Head of caudate nucleus (tissue), 42 donors: ENCODE measurements at regions not wholly inside any gene's neighbourhood (a gene's known extent, or its start where the extent isn't known, plus 50 kb on each side); places are given as distances from the start of the nearest gene placed in this dataset.

ENCODE experiments used
- DNase-seq, 42 donors: peaks; one replicate each; pipeline versions ENCODE4 v3.0.0 to v3.0.0-alpha.2; 2020 to 2021; ENCODE audit warnings: mixed read lengths in 7 of 42
- intact Hi-C: fragments of 100-400 bp; cut with DNase I; formaldehyde crosslinking; loops from one replicate; pipeline ENCODE4 v1.15.0; 2022

- no peak for DNase-seq
- intact Hi-C loops: no loop called here
These were observed 733.4 kb upstream of the NUDT12 start for GRCh38 chr5:104295991-104296390.

DNA sequence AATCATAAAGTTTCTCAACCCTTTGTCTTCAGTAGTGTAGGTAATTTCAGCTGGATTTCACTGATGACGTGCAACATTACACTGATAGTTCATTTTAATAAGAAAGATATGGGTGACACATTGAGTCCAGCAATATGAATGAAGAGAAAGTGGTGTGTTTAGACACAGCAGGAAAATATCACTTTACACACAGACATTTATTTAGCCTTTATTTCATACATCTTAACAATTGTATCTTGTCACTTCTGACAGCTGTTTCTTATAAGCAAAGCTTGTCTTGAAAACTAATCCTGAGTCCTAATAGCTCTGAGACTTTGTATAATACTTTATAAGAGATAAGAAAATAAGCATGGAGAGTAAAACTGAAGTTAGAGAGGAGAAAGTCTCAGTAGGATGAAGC, 720.5 kb upstream of the NUDT12 start:
- intact Hi-C loops: no loop called here

DNA sequence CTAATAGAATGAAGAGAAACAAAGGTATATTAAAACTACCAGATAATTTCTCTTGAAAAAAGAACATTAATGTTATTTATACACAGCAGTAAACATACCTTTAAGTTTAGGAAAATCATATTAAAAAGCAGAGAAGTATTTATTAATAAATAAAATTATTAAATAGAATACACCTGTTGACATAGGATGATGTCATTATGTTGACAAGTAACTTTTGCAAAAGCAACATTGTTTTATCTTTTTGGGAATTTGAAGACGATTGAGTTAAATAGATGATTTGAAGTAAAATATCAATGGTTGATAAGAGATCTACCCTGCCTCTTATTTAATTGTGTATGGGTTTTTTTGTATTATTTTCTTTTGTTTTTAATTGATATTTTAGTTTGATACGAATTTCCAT, 711.1 kb upstream of the NUDT12 start:
- DNase-seq: no peak
- intact Hi-C loops: no loop called here

More for the DNA sequence above, 720.5 kb upstream of the NUDT12 start:
- DNase-seq: no peak

DNA sequence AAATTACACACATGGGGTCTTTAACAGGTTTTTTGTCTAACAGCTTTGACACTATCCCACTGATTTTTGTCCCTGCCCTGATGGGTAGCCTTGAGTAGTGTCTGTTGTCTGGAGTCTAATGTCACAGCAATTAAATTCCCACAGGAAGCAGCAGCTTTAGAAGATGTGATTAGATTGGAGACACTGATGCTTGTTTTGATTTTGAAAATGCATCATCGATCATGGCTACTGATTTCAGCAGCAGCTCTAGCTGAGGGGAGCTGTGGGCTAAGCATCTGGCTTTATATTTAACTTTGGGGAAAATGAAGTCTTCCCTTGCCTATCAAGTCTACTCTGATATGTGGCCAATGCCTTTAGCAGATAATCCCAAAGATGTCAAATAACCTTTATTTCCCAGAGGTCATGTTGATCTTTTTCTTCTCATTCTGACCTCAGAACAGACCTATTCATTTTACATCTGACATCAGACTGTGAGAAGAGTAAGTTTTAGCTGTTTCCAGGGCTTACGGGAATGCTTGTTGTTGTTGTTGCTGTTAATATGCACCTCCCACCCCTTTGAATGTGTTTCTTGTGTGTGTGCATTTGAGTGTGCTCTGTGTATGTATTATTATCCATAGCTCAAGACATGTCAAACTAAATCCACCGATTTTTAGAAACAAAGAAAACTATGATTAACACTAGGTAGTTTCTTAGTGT, 704.9 kb upstream of the NUDT12 start:
- intact Hi-C loops: no loop called here
- DNase-seq: no peak

GRCh38 chr5:104266161-104266560, 703.6 kb upstream of the NUDT12 start:
- DNase-seq: no peak

DNA sequence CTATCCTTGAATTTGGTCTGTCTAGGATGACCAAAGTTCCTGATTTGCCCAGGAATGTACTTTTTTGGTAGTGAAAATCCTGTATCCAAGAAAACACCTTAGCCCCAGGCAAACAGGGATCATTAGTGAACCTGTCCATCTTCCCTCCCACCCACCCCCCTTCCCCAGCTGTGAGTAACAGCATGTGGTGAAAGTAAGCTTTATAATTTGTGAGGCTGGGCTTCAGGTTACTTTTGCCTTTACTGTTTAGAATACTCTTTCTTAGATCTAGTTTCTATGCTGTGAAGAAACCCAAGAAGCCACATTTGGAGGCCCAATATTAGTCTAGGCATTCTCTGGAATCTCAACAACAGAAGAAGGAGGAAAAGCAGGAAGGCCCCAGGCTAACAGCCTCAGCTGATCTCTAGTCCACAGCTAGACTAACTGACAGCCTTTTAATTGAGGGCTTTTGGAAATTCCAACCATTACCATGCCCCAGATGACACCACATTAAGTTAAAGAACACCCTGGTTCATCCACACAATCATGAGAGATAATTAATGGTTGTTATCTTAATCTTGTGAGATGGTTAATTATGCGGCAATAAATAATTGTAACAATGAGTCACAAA, 703.0 kb upstream of the NUDT12 start:
- intact Hi-C loops: no loop called here
- no peak for DNase-seq

More at GRCh38 chr5:104266161-104266560, 703.6 kb upstream of the NUDT12 start:
- intact Hi-C loops: no loop called here

DNA sequence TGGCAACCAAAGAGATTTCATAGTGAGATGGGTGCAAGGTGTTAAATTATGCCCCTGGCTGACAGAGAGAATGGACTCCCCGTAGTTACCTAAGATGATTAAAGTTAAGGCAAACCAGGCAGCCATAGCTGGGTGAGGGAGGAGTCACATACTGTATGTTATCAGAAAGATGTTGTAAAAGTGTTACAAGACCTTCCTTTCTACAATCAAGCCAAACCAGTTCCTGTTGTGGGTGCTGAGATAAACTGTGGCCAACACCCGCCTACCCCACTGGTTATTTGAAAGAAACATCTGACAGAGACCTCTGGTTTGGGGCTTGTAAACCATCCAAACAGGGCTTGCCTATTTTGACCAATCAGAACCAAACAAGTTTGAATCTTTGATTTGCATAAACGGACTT, 684.7 kb upstream of the NUDT12 start:
- intact Hi-C loops: no loop called here

DNA sequence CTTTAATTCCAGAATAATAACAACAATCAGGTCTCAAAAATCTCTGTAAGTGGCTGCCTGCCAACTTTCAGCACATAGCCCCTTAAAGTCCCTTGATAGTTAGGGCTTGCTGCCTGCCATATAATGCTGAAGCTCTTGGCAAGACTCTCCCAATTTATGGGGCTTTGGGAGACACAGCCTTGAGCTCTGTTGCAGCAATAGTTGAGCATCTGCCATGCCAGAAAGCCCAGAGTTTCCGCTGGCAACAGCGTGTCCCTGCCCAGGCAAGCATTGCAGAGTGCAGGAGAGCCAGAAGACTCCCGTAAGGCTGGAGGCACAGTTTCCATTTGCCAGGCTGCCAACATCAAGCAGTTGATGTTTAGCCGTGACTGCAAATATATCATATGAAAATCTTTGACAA, 678.5 kb upstream of the NUDT12 start:
- peak in 29 of 42 donors; percentile 2 to 62 (median 23) for DNase-seq
- intact Hi-C loops: no loop called here

More for the DNA sequence above, 684.7 kb upstream of the NUDT12 start:
- DNase-seq: no peak

DNA sequence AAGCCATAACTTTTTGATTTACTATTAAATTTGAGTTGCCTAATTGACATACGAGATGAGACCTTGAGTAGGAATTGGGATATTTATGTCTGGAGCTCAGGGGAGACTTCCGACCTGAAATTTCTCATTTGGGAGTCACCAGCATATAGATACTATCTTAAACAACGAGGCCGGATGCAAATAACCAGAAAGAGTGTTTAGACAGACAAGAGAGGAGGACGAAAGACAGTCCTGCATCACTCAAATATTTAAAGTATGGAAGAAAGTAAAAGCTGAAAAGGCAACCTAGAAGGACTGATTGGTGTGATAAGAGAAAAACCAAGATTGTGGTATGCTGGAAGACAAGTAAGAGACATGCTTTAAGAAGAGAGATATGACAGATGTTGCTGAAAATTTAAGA, 675.0 kb upstream of the NUDT12 start:
- DNase-seq: no peak
- intact Hi-C loops: no loop called here

- intact Hi-C loops: no loop called here
- no peak for DNase-seq
These were observed 661.5 kb upstream of the NUDT12 start for GRCh38 chr5:104223885-104224773.

DNA sequence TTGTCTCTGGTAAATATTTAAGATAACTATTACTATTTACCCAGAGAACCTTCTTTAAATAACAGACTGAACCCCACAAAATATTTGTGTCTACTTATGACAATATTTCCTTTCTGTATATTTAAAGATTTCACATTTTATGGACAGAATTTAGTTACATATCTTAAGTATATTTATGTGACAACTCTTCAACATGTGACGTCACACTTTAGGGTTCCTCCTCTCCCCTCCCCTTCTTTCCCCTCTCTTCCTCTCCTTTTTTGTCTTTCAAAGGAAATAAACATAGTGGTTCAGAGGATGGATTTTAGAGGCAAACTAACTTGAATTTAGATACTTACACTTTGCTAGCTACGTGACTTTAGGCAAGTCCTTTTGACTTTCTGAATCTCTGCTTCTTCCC, 655.6 kb upstream of the NUDT12 start:
- intact Hi-C loops: no loop called here
- DNase-seq: no peak

GRCh38 chr5:104213216-104213615, 650.6 kb upstream of the NUDT12 start:
- no peak for DNase-seq
- intact Hi-C loops: no loop called here

- DNase-seq: no peak
- intact Hi-C loops: no loop called here
These were observed 637.2 kb upstream of the NUDT12 start for GRCh38 chr5:104199771-104200170.

DNA sequence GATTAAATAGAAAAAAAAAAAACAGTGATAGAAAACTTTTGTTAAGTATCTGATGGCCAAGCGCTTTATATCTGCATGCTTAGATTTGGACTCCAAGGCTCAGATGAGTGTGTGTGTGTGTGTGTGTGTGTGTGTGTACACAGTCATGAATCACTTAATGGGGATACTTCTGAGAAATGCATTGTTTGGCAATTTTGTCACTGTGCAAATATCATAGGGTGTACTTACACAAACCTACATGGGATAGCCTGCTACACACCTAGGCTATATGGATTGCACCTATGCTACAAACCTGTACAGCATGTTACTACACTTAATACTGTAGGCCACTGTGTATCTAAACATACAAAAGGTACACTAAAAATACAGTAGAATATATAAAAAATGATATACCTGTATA, 635.6 kb upstream of the NUDT12 start:
- intact Hi-C loops: no loop called here
- no peak for DNase-seq

DNA sequence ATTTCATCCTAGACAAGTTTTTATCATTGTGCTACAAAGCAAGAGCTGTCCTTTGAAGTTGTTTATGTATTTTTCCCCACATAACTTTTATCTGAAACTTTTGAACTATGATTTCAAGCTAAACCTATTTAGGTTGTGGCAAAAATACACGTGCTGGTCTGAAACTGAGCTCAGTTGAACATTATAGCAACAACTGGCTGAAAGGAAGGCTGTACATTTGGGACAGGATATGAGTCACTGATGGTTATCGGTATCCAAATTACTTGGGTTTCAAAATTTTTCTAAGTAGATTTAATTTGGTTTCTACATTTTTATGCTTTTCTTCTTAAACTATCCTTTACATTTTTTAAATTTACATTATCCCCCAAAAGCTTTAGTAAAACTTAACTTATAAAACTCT, 627.3 kb upstream of the NUDT12 start:
- intact Hi-C loops: no loop called here
- no peak for DNase-seq

DNA sequence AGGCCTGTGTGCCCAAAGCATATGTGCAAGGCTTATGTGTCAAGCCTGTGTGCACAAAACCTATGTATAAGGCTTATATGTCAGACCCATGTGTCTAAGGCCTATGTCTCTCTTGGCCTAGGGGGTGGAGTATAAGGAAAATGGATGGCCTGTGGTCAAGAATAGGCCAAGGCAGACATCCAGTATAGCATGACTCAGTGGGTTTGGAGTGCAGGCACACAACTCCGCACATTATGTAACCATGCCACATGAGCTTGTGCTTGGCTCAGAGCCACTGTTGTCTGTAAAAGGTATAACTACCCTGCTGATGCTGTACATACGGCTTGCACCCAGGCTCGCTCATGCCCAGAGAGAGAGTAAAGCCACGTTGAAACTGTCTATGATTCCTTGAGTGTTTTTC, 626.4 kb upstream of the NUDT12 start:
- DNase-seq: no peak

GRCh38 chr5:104187656-104188055, 625.1 kb upstream of the NUDT12 start:
- intact Hi-C loops: no loop called here
- DNase-seq: no peak

More for the DNA sequence above, 626.4 kb upstream of the NUDT12 start:
- intact Hi-C loops: no loop called here

DNA sequence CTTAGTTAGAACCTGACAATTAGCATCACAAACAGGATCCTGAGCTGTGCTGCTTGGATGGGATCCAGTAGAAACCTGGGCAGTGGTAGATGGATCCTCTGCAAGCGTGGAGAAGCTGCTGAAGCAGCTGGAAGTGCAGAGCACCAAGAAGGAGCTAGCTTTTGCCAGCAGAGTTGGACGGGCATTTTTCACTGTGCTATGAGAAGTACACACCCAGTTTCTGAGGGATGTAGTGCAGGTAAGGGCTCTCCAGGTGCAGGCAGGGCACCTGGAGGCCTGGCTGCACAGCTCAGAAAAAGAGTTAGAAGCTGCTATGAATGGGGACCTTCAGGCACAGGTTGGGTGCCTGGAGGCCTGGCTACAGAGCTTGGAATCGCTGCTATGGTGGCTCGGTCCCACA, 623.9 kb upstream of the NUDT12 start:
- intact Hi-C loops: no loop called here
- no peak for DNase-seq

DNA sequence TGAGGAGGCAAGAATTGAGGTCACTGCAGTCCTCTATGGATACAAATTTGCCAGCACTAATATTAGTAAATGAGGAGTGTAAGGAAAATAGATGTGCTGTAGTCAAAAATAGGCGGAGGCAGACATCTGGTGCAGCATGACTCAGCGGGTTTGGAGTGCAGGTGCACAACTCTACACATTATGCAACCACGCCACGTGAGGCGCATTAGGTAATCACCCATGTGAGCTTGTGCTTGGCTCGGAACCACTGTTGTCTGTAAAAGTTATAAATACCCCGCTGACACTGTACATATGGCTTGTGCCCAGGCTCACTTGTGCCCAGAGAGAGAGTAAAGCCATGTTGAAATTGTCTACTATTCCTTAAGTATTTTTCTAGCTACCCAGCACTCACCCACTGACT, 623.5 kb upstream of the NUDT12 start:
- DNase-seq: no peak
- intact Hi-C loops: no loop called here

DNA sequence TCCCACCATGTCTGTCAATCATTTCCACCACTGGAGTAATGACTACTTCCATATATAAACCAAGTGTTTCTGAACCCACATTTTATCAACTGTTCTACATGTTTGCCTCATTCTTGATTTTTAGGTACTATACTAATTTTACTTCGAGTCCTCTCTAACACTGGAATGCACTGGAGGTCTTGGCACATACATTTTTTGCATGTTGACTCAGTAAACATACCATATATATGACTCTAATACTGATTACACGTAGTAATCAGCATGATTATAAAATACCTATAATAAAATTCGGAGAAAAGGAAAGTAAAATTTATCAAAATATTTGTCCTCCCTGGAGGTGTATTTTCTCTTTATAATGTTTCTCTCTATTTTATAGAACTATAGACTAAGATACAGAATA, 621.7 kb upstream of the NUDT12 start:
- intact Hi-C loops: no loop called here
- no peak for DNase-seq
